CD14-positive monocyte (primary cell): ENCODE measurements at regions not wholly inside any gene's neighbourhood (a gene's known extent, or its start where the extent isn't known, plus 50 kb on each side); places are given as distances from the start of the nearest gene placed in this dataset.

Source experiments
- DNase-seq, 3 donors: peaks; one replicate each; pipeline ENCODE4 v3.0.0-alpha.2; 2011 to 2022
- H2AFZ ChIP-seq: 2 replicates; pipeline ENCODE4 v1.6.0; 2012; ENCODE audit warnings: mild to moderate bottlenecking, low read depth, low read length, inconsistent platforms; ENCODE audit not compliant: insufficient read depth, poor library complexity, severe bottlenecking
- H3K27ac ChIP-seq, 2 donors: 1 replicate in 1 of 2; 2 replicates in 1 of 2; pipeline ENCODE4 v1.5.1; 2012 to 2013; ENCODE audit warnings: low read length in 2 of 2, control low read depth in 1 of 2, inconsistent platforms in 1 of 2, low read depth in 1 of 2, mild to moderate bottlenecking in 1 of 2
- H3K27me3 ChIP-seq, 2 donors: one replicate each; pipeline versions ENCODE4 v1.6.0 to v1.6.1; 2011 to 2013; ENCODE audit warnings: low read length in 2 of 2; ENCODE audit not compliant: control insufficient read depth in 2 of 2, insufficient read depth in 2 of 2
- H3K36me3 ChIP-seq, 2 donors: replicated peaks in 1 of 2; 1 replicate in 1 of 2; 2 replicates in 1 of 2; pipeline versions ENCODE4 v1.5.1 to v1.6.1; 2012 to 2013; ENCODE audit warnings: low read length in 2 of 2, control low read depth in 1 of 2, inconsistent platforms in 1 of 2, mild to moderate bottlenecking in 1 of 2; ENCODE audit not compliant: insufficient read depth in 2 of 2, control insufficient read depth in 1 of 2
- H3K4me1 ChIP-seq, 2 donors: 1 replicate in 1 of 2; 2 replicates in 1 of 2; pipeline versions ENCODE4 v1.5.1 to v1.6.1; 2012 to 2013; ENCODE audit warnings: low read length in 2 of 2, control low read depth in 1 of 2, inconsistent platforms in 1 of 2, mild to moderate bottlenecking in 1 of 2, moderate library complexity in 1 of 2; ENCODE audit not compliant: insufficient read depth in 2 of 2, control insufficient read depth in 1 of 2
- H3K4me2 ChIP-seq: replicated peaks from 2 replicates; pipeline ENCODE3; 2012; ENCODE audit warnings: low read length, moderate library complexity, mild to moderate bottlenecking; ENCODE audit not compliant: poor library complexity, severe bottlenecking; ENCODE audit errors: extremely low read depth
- H3K4me3 ChIP-seq, 3 experiments: fragments of 200-600 bp in 1 of 3; sonication (generic) in 1 of 3; replicated peaks in 1 of 3; 1 replicate in 2 of 3; 2 replicates in 1 of 3; pipeline ENCODE4 v1.5.1; 2011 to 2013; ENCODE audit warnings: low read length in 3 of 3, mild to moderate bottlenecking in 3 of 3, control low read depth in 2 of 3, low read depth in 2 of 3, inconsistent platforms in 1 of 3, moderate library complexity in 1 of 3
- H3K79me2 ChIP-seq: 2 replicates; pipeline ENCODE4 v1.6.0; 2012; ENCODE audit warnings: mild to moderate bottlenecking, control low read depth, inconsistent platforms, low read length, moderate library complexity; ENCODE audit not compliant: insufficient read depth
- H3K9ac ChIP-seq: 2 replicates; pipeline ENCODE4 v1.6.0; 2017; ENCODE audit warnings: low read length, mild to moderate bottlenecking; ENCODE audit not compliant: insufficient read depth, poor library complexity, severe bottlenecking
- H3K9me3 ChIP-seq, 2 donors: replicated peaks in 1 of 2; 1 replicate in 1 of 2; 2 replicates in 1 of 2; pipeline versions ENCODE4 v1.5.1 to v1.6.1; 2012 to 2013; ENCODE audit warnings: low read length in 2 of 2, control low read depth in 1 of 2; ENCODE audit not compliant: control insufficient read depth in 1 of 2, insufficient read depth in 1 of 2
- H4K20me1 ChIP-seq: 2 replicates; pipeline ENCODE4 v1.6.0; 2012; ENCODE audit warnings: mild to moderate bottlenecking, low read length, control low read depth, moderate library complexity; ENCODE audit not compliant: insufficient read depth
- H3K27ac Mint-ChIP-seq, 7 donors: one replicate each; pipeline ENCODE4 v1.8.0; 2020; ENCODE audit warnings: mild to moderate bottlenecking in 7 of 7, mixed read lengths in 7 of 7, moderate library complexity in 6 of 7, inconsistent platforms in 2 of 7
- H3K27me3 Mint-ChIP-seq, 3 donors: one replicate each; pipeline ENCODE4 v1.8.0; 2021 to 2022; ENCODE audit warnings: low read depth in 3 of 3, mild to moderate bottlenecking in 3 of 3, mixed read lengths in 3 of 3, moderate library complexity in 3 of 3, inconsistent platforms in 1 of 3
- H3K36me3 Mint-ChIP-seq, 2 donors: one replicate each; pipeline ENCODE4 v1.8.0; 2020; ENCODE audit warnings: mixed read lengths in 2 of 2, inconsistent platforms in 1 of 2, mild to moderate bottlenecking in 1 of 2
- H3K4me1 Mint-ChIP-seq: one replicate; pipeline ENCODE4 v1.8.0; 2020; ENCODE audit warnings: mild to moderate bottlenecking, mixed read lengths
- H3K4me3 Mint-ChIP-seq, 2 donors: one replicate each; pipeline ENCODE4 v1.8.0; 2020; ENCODE audit warnings: mild to moderate bottlenecking in 2 of 2, mixed read lengths in 2 of 2, moderate library complexity in 1 of 2
- H3K9me3 Mint-ChIP-seq, 7 donors: one replicate each; pipeline ENCODE4 v1.8.0; 2020 to 2022; ENCODE audit warnings: mixed read lengths in 7 of 7, mild to moderate bottlenecking in 6 of 7, moderate library complexity in 6 of 7, inconsistent platforms in 2 of 7
- WGBS: methylation state at CpG from one replicate; pipeline ENCODE4 v1.1.5; 2013; ENCODE audit warnings: missing lambda C conversion rate; ENCODE audit not compliant: insufficient coverage; 5-methylcytosine and 5-hydroxymethylcytosine counted together
- intact Hi-C, 2 donors: fragments of 100-400 bp; cut with micrococcal nuclease; formaldehyde crosslinking; loops; one replicate each; pipeline versions ENCODE4 v1.15.0 to v1.15.1; 2023
- TF ChIP-seq, protein P1 (sequence below): fragments of 200-600 bp; IDR thresholded peaks from one replicate; pipeline ENCODE4 v1.8.0; 2022; ENCODE audit warnings: antibody characterized with exemption, mild to moderate bottlenecking

DNA sequence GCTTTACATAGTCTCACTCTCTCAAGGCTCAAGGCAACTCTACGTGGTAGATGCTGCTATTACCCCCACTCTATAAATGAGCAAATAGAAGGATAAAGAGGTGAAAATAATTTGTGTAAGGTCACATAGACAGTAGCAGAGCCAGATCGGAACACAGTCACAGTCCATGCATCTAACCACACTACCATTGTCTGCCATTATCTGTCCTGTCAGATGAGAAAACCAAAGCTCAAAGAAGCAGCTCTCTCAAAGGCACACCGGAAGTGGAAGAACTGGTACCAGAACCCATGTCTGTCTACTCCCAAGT is 134.4 kb upstream of the NUDT4 start:
- Histone ChIP-seq H3K27me3 (no peaks in the 10 kb centered on the region), H3K9me3 (peaks cover 6% of the 10 kb centered on the region in 2 donors), H3K9ac (no peak overlapping the region), H3K79me2 (no peaks in the 10 kb centered on the region), H3K4me2 (no peak overlapping the region), H3K36me3 (no peaks in the 10 kb centered on the region), H4K20me1 (no peaks in the 10 kb centered on the region), H3K27ac (peak overlapping the region; percentile 22 to 88), H2AFZ (no peak overlapping the region), H3K4me3 (no peak overlapping the region), H3K4me1 (peaks cover 57 to 64% of the 10 kb centered on the region in 2 donors)
- no peak overlapping the region for H3K4me3 Mint-ChIP-seq
- H3K27ac Mint-ChIP-seq = peak overlapping the region; percentile 59 to 98 (median 94)
- peaks cover 60% of the 10 kb centered on the region for H3K4me1 Mint-ChIP-seq
- H3K36me3 Mint-ChIP-seq = peaks cover 3 to 4% of the 10 kb centered on the region in 2 donors
- intact Hi-C loops = no loop called here
- TF ChIP-seq, protein P1, sequence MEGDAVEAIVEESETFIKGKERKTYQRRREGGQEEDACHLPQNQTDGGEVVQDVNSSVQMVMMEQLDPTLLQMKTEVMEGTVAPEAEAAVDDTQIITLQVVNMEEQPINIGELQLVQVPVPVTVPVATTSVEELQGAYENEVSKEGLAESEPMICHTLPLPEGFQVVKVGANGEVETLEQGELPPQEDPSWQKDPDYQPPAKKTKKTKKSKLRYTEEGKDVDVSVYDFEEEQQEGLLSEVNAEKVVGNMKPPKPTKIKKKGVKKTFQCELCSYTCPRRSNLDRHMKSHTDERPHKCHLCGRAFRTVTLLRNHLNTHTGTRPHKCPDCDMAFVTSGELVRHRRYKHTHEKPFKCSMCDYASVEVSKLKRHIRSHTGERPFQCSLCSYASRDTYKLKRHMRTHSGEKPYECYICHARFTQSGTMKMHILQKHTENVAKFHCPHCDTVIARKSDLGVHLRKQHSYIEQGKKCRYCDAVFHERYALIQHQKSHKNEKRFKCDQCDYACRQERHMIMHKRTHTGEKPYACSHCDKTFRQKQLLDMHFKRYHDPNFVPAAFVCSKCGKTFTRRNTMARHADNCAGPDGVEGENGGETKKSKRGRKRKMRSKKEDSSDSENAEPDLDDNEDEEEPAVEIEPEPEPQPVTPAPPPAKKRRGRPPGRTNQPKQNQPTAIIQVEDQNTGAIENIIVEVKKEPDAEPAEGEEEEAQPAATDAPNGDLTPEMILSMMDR = no peak
- peaks cover 1 to 8% (median 5%) of the 10 kb centered on the region in 7 donors for H3K9me3 Mint-ChIP-seq
- WGBS = 11% methylated on average over 1 of the region's 3 CpGs
- H3K27me3 Mint-ChIP-seq = peaks cover 0 to 2% (median 0%) of the 10 kb centered on the region in 3 donors
- no peak for DNase-seq

DNA sequence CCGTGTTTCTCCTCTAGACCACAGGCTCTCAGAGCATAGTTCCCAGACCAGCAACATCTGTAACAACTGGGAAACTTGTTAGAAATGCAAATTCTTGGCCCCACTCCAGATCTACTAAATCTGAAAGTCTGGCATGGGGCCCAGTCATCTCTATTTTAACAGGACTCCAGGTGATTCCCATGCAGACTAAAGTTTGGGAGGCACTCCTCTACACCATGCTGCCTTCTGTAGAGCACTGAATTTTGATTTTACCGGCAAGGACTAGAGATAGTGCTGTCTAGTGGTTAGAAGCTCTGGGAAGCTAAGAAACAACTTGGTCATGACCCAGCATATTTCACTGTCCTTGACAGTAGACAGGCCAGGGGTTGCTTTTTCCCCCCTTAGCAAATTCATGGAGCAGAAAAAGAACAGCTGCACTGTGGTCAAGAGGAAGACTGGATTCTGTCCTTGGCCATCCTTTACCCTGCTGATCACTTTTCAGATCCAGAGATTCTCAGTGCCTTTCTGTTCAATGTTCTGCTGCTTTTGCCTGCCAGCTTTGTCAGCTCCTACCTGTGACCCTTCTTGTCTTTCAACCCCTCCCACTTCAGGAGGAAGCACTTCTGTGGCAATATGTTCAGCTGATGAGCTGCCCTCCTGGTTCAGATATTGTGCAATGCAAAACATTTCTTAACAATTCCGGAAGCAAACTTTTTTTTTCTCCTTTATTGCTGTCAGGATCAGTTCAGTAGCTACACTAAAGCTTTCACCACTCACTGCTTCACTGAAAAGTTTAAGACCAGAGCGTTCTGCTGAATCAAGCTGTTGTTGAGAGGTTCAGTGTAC is 133.8 kb upstream of the NUDT4 start:
- peak overlapping the region; percentile 68 to 89 for H3K4me3 Mint-ChIP-seq
- WGBS = 0% methylated on average over 2 of the region's 4 CpGs
- H3K4me1 ChIP-seq = peaks cover 51 to 58% of the 10 kb centered on the region in 2 donors

More for the DNA sequence above, 133.8 kb upstream of the NUDT4 start:
- Mint-ChIP-seq H3K9me3 (peaks cover 0 to 8% (median 5%) of the 10 kb centered on the region in 7 donors), H3K27ac (peak overlapping the region; percentile 88 to 98 (median 94)), H3K4me1 (peaks cover 55% of the 10 kb centered on the region), H3K27me3 (peaks cover 0 to 2% (median 0%) of the 10 kb centered on the region in 3 donors), H3K36me3 (peaks cover 3 to 4% of the 10 kb centered on the region in 2 donors)
- TF ChIP-seq, protein P1 = no peak
- Histone ChIP-seq H2AFZ (peak overlapping the region; percentile 66), H3K27ac (peak overlapping the region; percentile 65 to 88), H3K4me3 (peak overlapping the region; percentile 5 to 71 (median 59)), H3K27me3 (no peaks in the 10 kb centered on the region), H4K20me1 (no peaks in the 10 kb centered on the region), H3K9ac (peak overlapping the region; percentile 59), H3K4me2 (peak overlapping the region; percentile 77), H3K79me2 (no peaks in the 10 kb centered on the region), H3K36me3 (no peaks in the 10 kb centered on the region), H3K9me3 (peaks cover 6% of the 10 kb centered on the region in 2 donors)
- intact Hi-C loops = no loop called here
- peak; percentile 80 to 94 (median 91) for DNase-seq
